Effector CD8-positive, alpha-beta T cell (primary cell): ENCODE measurements at regions not wholly inside any gene's neighbourhood (a gene's known extent, or its start where the extent isn't known, plus 50 kb on each side); places are given as distances from the start of the nearest gene placed in this dataset.

ENCODE experiments used
- DNase-seq: peaks from one replicate; lab custom pipeline; 2025; lab: John Stamatoyannopoulos, UW

DNA sequence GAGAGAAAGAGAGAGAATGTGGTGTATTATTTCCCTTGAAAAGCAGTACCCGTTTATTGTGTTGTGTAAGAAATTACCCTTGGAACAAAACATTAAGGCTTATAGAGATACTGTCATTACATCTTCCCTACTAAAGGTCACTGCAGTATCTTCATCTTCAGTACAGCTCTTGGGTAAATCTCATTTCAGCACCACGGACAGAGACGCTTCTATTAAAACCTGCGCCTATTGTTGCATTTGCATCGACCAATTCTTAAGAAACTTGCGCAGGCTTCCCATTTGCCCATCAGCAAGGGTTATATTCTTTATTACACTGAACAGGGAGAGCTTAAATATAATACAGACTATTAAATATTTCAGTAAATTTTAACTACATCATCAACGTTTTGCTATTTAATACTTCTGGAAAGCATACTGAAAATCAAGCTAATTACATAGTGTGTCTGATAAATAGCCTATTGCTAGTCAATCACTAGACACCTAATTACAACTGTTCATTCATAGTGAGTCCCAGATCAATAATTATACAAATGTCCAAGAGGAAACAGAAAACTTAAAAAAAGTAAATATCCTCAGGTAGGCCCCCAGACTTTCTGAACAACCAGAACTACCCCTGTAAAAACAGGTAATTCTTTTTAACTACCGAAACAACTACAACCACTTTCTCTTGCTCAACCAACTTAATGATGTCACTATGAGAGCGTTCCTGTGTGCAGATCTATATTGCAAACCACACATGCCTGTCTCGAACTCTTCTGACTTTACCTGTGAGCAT lies 350.6 kb downstream of the LIG4 start:
- no peak for DNase-seq

DNA sequence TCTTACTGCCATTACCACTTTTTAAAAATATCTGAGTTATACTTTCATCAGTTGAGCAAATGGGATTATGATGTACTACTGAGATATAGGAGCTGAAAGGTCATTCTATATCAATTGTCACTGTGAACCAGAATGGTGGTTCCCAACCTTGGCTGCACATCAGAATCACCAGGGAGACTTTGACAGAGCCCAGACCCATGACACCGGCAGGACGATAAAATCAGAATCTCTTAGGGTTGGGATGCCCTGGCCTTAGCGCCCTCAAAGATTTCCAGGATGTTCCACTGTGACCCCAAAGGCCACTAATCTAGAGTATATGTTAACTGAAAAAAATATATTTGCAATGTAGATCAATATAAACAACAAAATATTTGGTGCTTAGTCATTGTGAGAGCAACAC lies 355.1 kb downstream of the LIG4 start:
- no peak for DNase-seq

GRCh38 chr13:107854880-107855279 lies 360.5 kb downstream of the LIG4 start:
- DNase-seq, result no peak

GRCh38 chr13:107852072-107852471 lies 363.3 kb downstream of the LIG4 start:
- no peak for DNase-seq

DNA sequence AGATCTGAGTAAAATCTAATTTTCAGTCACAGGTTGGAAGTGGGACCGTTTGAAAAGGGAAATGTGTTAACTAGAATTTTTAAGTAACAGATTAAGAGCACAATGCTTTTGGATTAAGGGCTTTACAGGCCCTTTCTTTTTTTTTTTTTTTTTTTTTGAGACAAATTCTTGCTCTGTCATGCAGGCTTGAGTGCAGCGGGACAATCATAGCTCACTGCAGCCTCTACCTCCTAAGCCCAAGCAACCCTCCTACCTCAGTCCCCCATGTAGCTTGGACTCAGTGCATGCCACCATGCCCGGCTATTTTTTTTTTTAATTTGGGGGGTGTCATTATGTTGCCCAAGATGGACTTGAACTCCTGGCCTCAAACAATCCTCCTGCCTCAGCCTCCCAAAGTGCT lies 363.7 kb downstream of the LIG4 start:
- no peak for DNase-seq

DNA sequence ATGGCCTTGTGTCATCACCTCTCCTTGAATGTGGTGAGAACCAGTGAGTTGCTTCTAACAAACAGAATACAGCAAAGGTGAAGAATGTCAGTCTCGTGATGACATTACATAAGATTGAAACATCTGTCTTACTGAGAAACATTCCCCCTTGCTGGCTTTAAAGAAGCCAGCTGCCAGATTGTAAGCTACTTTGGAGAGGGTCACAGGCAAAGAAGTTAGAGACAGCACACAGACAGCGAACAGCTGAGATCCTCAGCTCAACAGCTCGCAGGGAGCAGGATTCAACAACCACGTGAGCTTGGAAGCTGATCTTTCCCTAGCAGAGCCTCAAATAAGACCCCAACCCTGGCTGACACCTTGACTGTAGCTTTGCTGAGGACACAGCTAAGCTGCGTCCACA lies 367.9 kb downstream of the LIG4 start:
- DNase-seq, result no peak

DNA sequence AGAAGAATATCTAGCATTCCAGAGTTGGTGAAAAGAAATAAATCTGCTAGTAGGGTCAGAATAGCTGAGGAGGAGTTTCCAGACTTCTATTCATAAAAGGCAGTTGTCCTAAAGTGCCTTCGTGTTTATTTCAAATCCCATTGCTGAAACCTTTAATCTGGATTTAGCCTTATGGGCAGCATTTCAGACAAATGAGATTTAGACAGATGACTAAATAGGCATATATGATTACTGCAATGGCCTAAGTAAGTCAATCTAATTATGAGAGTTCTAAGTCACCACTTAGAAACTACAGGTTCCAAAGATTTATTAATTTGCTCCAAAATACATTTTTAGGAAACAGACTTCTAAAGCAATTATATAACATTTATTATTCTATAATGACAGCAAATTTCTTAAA lies 368.7 kb downstream of the LIG4 start:
- no peak for DNase-seq

DNA sequence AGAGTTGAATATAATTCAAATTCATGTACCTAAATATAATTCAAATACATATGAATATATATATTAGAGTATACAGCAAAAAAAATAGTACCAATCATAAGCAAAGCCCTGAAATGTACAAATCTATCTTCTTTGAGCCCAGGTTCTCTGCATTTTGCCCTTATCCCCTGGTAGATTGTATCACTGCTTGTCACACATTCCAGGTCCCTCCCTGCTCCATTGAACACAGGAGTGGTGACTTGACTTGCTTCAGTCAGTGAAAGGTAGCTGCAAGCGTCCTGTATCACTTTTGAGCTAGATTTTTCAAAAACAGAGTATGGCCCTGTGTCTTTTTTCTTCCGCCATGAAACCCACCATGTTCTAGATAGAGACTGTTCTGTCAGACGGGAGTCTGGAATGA lies 369.4 kb downstream of the LIG4 start:
- DNase-seq, result no peak

DNA sequence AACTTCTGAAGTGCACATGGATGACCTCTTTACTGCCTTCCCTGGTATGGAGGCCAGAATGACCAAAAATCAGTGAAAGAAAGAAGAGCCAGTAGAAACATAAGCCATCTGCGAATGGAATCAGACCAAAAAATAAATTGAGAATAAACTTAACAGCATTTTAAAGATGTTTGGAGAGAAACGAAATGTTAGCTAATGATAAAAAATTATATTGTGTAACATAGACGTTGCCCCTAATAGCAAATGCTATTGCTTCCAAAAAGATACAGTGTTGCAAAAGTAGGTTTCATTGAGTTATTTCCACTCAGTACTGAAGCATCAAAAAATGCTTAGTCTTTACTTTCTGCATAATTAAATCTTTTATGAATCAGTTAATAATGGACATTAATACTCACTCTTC lies 371.7 kb downstream of the LIG4 start:
- DNase-seq, result no peak

GRCh38 chr13:107843281-107843680 lies 372.1 kb downstream of the LIG4 start:
- DNase-seq, result no peak

GRCh38 chr13:107842562-107843180 lies 372.7 kb downstream of the LIG4 start:
- no peak for DNase-seq

- DNase-seq, result no peak
These were observed 376.7 kb downstream of the LIG4 start for GRCh38 chr13:107838588-107839161.

DNA sequence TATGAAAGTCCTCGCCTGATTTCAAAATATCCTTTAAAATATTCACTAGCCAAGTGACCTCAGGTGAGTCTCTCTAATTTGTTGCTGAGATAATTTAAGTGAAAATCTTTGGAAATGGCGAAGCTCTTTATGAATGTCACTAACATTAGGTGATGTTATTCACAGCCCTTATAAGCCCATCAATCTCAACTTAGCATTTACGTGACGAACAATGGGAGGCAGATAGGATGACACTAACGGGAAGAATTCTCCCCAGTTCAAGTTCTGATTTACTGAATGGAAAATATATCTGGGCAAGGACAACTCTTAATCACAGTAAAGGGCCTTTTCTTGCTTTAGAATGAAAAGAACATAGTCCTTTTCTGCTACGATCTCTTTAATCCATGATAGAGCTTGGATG lies 378.7 kb downstream of the LIG4 start:
- DNase-seq, result no peak

- no peak for DNase-seq
These were observed 379.9 kb downstream of the LIG4 start for GRCh38 chr13:107835339-107836018.

DNA sequence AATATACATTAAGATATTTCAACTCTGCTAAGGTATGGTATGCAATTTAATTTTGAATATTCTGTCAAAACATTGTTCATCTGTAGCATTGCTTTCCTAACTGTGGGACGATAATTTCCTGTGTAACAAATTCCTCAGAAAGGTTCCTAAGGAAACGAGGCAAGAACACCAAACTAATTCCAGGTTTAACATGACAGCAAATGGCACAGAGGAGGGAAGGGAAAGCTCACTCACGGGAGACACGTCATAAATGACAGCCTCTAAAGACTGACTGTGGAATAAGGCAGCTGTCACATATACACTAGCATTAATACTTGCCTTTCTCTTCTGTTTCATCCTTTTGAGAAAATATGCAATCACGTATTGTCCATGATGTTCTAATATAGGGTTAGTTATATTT lies 380.6 kb downstream of the LIG4 start:
- no peak for DNase-seq

- no peak for DNase-seq
These were observed 381.1 kb downstream of the LIG4 start for GRCh38 chr13:107834281-107834680.

- no peak for DNase-seq
These were observed 382.7 kb downstream of the LIG4 start for GRCh38 chr13:107832500-107833100.

GRCh38 chr13:107830804-107831203 lies 384.5 kb downstream of the LIG4 start:
- DNase-seq, result no peak

- DNase-seq, result no peak
These were observed 387.3 kb downstream of the LIG4 start for GRCh38 chr13:107827840-107828549.

DNA sequence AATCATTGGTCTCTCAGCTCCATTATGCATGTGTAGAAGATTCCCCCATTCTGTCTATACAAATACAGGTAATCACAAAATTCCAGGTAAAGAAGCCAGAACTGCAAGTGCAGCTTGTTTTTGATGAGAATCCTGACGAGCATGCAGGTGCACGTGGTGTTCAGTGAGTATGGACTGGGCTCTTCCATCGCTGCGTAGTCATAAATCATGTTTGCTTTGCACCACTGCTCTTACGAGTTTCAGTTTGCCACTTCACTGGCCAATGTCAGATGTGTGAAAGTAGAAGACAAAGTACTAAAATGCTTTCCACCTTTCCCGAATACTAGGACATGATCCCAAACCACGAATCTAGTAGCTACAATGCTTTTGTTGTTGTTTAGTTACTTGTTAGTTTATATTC lies 390.7 kb downstream of the LIG4 start:
- no peak for DNase-seq

- no peak for DNase-seq
These were observed 393.3 kb downstream of the LIG4 start for GRCh38 chr13:107822006-107822405.

- no peak for DNase-seq
These were observed 393.8 kb downstream of the LIG4 start for GRCh38 chr13:107821492-107821891.
